ENCODE measurements at regions not wholly inside any gene's neighbourhood (a gene's known extent, or its start where the extent isn't known, plus 50 kb on each side); places are given as distances from the start of the nearest gene placed in this dataset.

GRCh38 chr18:22115573-22115972 lies 53.8 kb upstream of the GATA6 start:
- H3K4me1 ChIP-seq (ENCODE audit: insufficient read depth, low read length) = no peaks in the 10 kb centered on the region
- H2BK120ac ChIP-seq (ENCODE audit: low read depth, low read length, poor library complexity, severe bottlenecking) = no peak overlapping the region
- H3K9me3 ChIP-seq (ENCODE audit: control insufficient read depth, low read depth, low read length) = no peaks in the 10 kb centered on the region
- H3K18ac ChIP-seq (ENCODE audit: insufficient read length, low read depth, low read length) = no peak overlapping the region
- WGBS (ENCODE audit: extremely low coverage, insufficient read length, low lambda C conversion rate) = no CpG with 5 or more reads among the region's 4 CpGs
- H4K20me1 ChIP-seq (ENCODE audit: control insufficient read depth, insufficient read depth, insufficient read length) = no peaks in the 10 kb centered on the region
- no peak overlapping the region for H3K56ac ChIP-seq (ENCODE audit: insufficient read length, low read depth, low read length)
- H4K5ac ChIP-seq (ENCODE audit: insufficient read length, low read depth, low read length) = no peak overlapping the region
- H4K8ac ChIP-seq (replicated peaks; ENCODE audit: insufficient read length, low read depth, low read length) = no peak overlapping the region
- no peak overlapping the region for H4K91ac ChIP-seq (ENCODE audit: insufficient read length, low read depth, low read length)
- H3K23ac ChIP-seq (ENCODE audit: insufficient read length, low read depth, low read length) = no peak overlapping the region
- Mint-ChIP-seq H3K9me3 (no peaks in the 10 kb centered on the region), H3K27me3 (ENCODE audit: low read depth) (peaks cover 2% of the 10 kb centered on the region; the same call in 1 of the 2 replicates), H3K27ac (no peak overlapping the region), H3K36me3 (ENCODE audit: insufficient read depth in 1 of 3, low read depth in 3 of 3) (no peaks in the 10 kb centered on the region), H3K4me1 (peaks cover 6 to 10% of the 10 kb centered on the region in 2 experiments; a peak in 3 of 4 replicates), H3K4me3 (no peak overlapping the region)
- no peaks in the 10 kb centered on the region for H3K79me1 ChIP-seq (ENCODE audit: insufficient read depth, low read depth, low read length, poor library complexity, severe bottlenecking)
- no peaks in the 10 kb centered on the region for H3K23me2 ChIP-seq (ENCODE audit: insufficient read length, low read depth, low read length, poor library complexity, severe bottlenecking)
- H2AK5ac ChIP-seq (ENCODE audit: insufficient read length, low read length) = no peak overlapping the region
- H3K14ac ChIP-seq (ENCODE audit: insufficient read depth, low read length) = no peak overlapping the region
- H2BK20ac ChIP-seq (ENCODE audit: low read depth, low read length, poor library complexity, severe bottlenecking) = no peak overlapping the region
- DNase-seq = no peak
- no peak overlapping the region for H3K27ac ChIP-seq (ENCODE audit: insufficient read length, low read depth, low read length)
- no peak overlapping the region for H3T11ph ChIP-seq (ENCODE audit: low read length)
- H3K4me2 ChIP-seq (ENCODE audit: insufficient read depth, insufficient read length, low read length) = no peak overlapping the region
- no peak overlapping the region for H2BK15ac ChIP-seq (ENCODE audit: low read depth, low read length)
- no peak overlapping the region for H2AFZ ChIP-seq (ENCODE audit: low read length)
- H3K79me2 ChIP-seq (ENCODE audit: insufficient read depth, low read length) = no peaks in the 10 kb centered on the region
- H2BK12ac ChIP-seq (ENCODE audit: insufficient read length, low read depth, low read length) = no peak overlapping the region
- TF ChIP-seq CTCF (conservative IDR thresholded peaks at IDR 0.05) = no peak
- no peak overlapping the region for H3K9ac ChIP-seq (ENCODE audit: extremely low read depth, insufficient read length, low read length)
- H2BK5ac ChIP-seq (ENCODE audit: insufficient read length, low read length) = no peak overlapping the region
- no peaks in the 10 kb centered on the region for H3K27me3 ChIP-seq (ENCODE audit: insufficient read depth, low read length)
- no peak overlapping the region for H3K4ac ChIP-seq (ENCODE audit: low read depth, low read length)

All from H9 (cell line).